Upper lobe of left lung (tissue), 6 donors: ENCODE measurements at regions not wholly inside any gene's neighbourhood (a gene's known extent, or its start where the extent isn't known, plus 50 kb on each side); places are given as distances from the start of the nearest gene placed in this dataset.
A peak's percentile ranks its signal among the peaks of the same experiment; 100 is the strongest.

ENCODE experiments used
- ATAC-seq, 2 donors: fragments of 200-7000 bp; cut with Tn5 transposase; one replicate each; pipeline ENCODE4 v1.9.1; 2022; ENCODE audit warnings: mild to moderate bottlenecking in 2 of 2, moderate library complexity in 2 of 2; ENCODE audit not compliant: low FRiP score in 2 of 2
- DNase-seq, 2 donors: peaks; one replicate each; pipeline ENCODE4 v3.0.0-alpha.2; 2019 to 2020
- H3K27ac ChIP-seq, 4 donors: fragments of 200-600 bp; sonication (generic); one replicate each; pipeline ENCODE4 v1.5.1; 2016 to 2019
- H3K27me3 ChIP-seq, 4 donors: fragments of 200-600 bp; sonication (generic); one replicate each; pipeline ENCODE4 v1.5.1; 2017 to 2019
- H3K36me3 ChIP-seq, 4 donors: fragments of 200-600 bp; sonication (generic); one replicate each; pipeline ENCODE4 v1.5.1; 2016 to 2019
- H3K4me1 ChIP-seq, 4 donors: fragments of 200-600 bp; sonication (generic); one replicate each; pipeline ENCODE4 v1.5.1; 2018 to 2019
- H3K4me3 ChIP-seq, 4 donors: fragments of 200-600 bp; sonication (generic); one replicate each; pipeline ENCODE4 v1.5.1; 2017 to 2019; ENCODE audit warnings: mild to moderate bottlenecking in 2 of 4, moderate library complexity in 1 of 4
- H3K9me3 ChIP-seq, 4 donors: fragments of 200-600 bp; sonication (generic); one replicate each; pipeline ENCODE4 v1.5.1; 2018 to 2019
- CTCF ChIP-seq, 6 experiments: fragments of 450-650 bp in 4 of 6; fragments of 200-600 bp in 2 of 6; sonication (generic) in 2 of 6; IDR thresholded peaks; one replicate each; pipeline ENCODE4 v1.5.1; 2016 to 2019; ENCODE audit warnings: antibody characterized with exemption in 6 of 6
- EP300 ChIP-seq, 4 donors: sonication (generic); formaldehyde crosslinking; IDR thresholded peaks; one replicate each; pipeline ENCODE4 v1.5.1; 2017; ENCODE audit warnings: antibody characterized with exemption in 4 of 4, control low read depth in 2 of 4
- POLR2A ChIP-seq, 4 donors: fragments of 450-650 bp; IDR thresholded peaks; one replicate each; pipeline ENCODE4 v1.5.1; 2016 to 2017; ENCODE audit warnings: antibody characterized with exemption in 4 of 4, mild to moderate bottlenecking in 2 of 4
- POLR2AphosphoS5 ChIP-seq, 2 donors: sonication (generic); formaldehyde crosslinking; IDR thresholded peaks; one replicate each; pipeline ENCODE4 v1.5.1; 2017; ENCODE audit warnings: antibody characterized with exemption in 2 of 2
- WGBS, 2 donors: methylation state at CpG; one replicate each; pipeline ENCODE4 v1.1.5; 2017 to 2018; 5-methylcytosine and 5-hydroxymethylcytosine counted together
- donor health status: DM: no; HTN: no; CAD: no; lungs with moderate emphysema.
- donor health status: DM: no; HTN: yes; CAD: no; lungs with severe emphysema.

GRCh38 chr7:52911795-52912194 lies 123.6 kb upstream of the POM121L12 start:
- WGBS, 2 donors = 92 to 93% methylated on average over 7 to 10 of the region's 10 CpGs
- no peaks in the 10 kb centered on the region for H3K36me3 ChIP-seq
- DNase-seq (peak in 1 of 2 donors; percentile 17), ATAC-seq (peak in 1 of 2 donors; percentile 57)
- no peak overlapping the region for H3K27ac ChIP-seq
- no peaks in the 10 kb centered on the region for H3K4me1 ChIP-seq
- H3K4me3 ChIP-seq = no peak overlapping the region
- peaks cover 0 to 7% (median 0%) of the 10 kb centered on the region in 4 donors for H3K9me3 ChIP-seq
- TF ChIP-seq EP300 (IDR thresholded peaks at IDR 0.05) = no peak
- no peak for TF ChIP-seq POLR2A (IDR thresholded peaks at IDR 0.05)
- TF ChIP-seq CTCF (IDR thresholded peaks at IDR 0.05) = no peak
- no peak for TF ChIP-seq POLR2AphosphoS5 (IDR thresholded peaks at IDR 0.05)
- no peaks in the 10 kb centered on the region for H3K27me3 ChIP-seq

- DNase-seq = peak in 1 of 2 donors; percentile 61
- 82 to 100% methylated on average over 1 to 7 of the region's 7 CpGs for WGBS, 2 donors
- H3K27ac ChIP-seq = no peak overlapping the region
- no peaks in the 10 kb centered on the region for H3K27me3 ChIP-seq
- no peak overlapping the region for H3K4me3 ChIP-seq
- H3K4me1 ChIP-seq = no peaks in the 10 kb centered on the region
- TF ChIP-seq POLR2A (IDR thresholded peaks at IDR 0.05) (no peak), EP300 (IDR thresholded peaks at IDR 0.05) (no peak), CTCF (IDR thresholded peaks at IDR 0.05) (no peak), POLR2AphosphoS5 (IDR thresholded peaks at IDR 0.05) (no peak)
- peaks cover 0 to 7% (median 0%) of the 10 kb centered on the region in 4 donors for H3K9me3 ChIP-seq
- peak in 1 of 2 donors; percentile 30 for ATAC-seq
- H3K36me3 ChIP-seq = no peaks in the 10 kb centered on the region
Observed at GRCh38 chr7:52911326-52911725, 124.1 kb upstream of the POM121L12 start.

GRCh38 chr7:52909935-52910334 lies 125.5 kb upstream of the POM121L12 start:
- Histone ChIP-seq H3K9me3 (peaks cover 0 to 7% (median 0%) of the 10 kb centered on the region in 4 donors), H3K27me3 (no peaks in the 10 kb centered on the region), H3K27ac (no peak overlapping the region), H3K36me3 (no peaks in the 10 kb centered on the region), H3K4me1 (no peaks in the 10 kb centered on the region), H3K4me3 (no peak overlapping the region)
- no peak for ATAC-seq
- no peak for DNase-seq
- no peak for TF ChIP-seq POLR2AphosphoS5 (IDR thresholded peaks at IDR 0.05)
- TF ChIP-seq POLR2A (IDR thresholded peaks at IDR 0.05) = no peak
- WGBS, 2 donors = 87 to 95% methylated on average over 1 of the region's 1 CpG

GRCh38 chr7:52909131-52909530 lies 126.3 kb upstream of the POM121L12 start:
- no peak for DNase-seq
- Histone ChIP-seq H3K36me3 (no peaks in the 10 kb centered on the region), H3K27me3 (no peaks in the 10 kb centered on the region), H3K9me3 (peaks cover 0 to 7% (median 0%) of the 10 kb centered on the region in 4 donors), H3K27ac (no peak overlapping the region), H3K4me3 (no peak overlapping the region), H3K4me1 (no peaks in the 10 kb centered on the region)
- TF ChIP-seq POLR2AphosphoS5 (IDR thresholded peaks at IDR 0.05) = no peak
- no peak for TF ChIP-seq POLR2A (IDR thresholded peaks at IDR 0.05)
- no peak for TF ChIP-seq EP300 (IDR thresholded peaks at IDR 0.05)
- TF ChIP-seq CTCF (IDR thresholded peaks at IDR 0.05) = no peak
- ATAC-seq = no peak

GRCh38 chr7:52897713-52898112 lies 137.7 kb upstream of the POM121L12 start:
- Histone ChIP-seq H3K36me3 (no peaks in the 10 kb centered on the region), H3K27ac (no peak overlapping the region), H3K27me3 (no peaks in the 10 kb centered on the region), H3K9me3 (no peaks in the 10 kb centered on the region), H3K4me1 (no peaks in the 10 kb centered on the region), H3K4me3 (no peak overlapping the region)
- DNase-seq (no peak), ATAC-seq (no peak)
- 78 to 92% methylated on average over 5 of the region's 5 CpGs for WGBS, 2 donors
- TF ChIP-seq EP300 (IDR thresholded peaks at IDR 0.05) (no peak), POLR2AphosphoS5 (IDR thresholded peaks at IDR 0.05) (no peak), POLR2A (IDR thresholded peaks at IDR 0.05) (no peak), CTCF (IDR thresholded peaks at IDR 0.05) (no peak)
